HK-2 (cell line): ENCODE measurements at regions not wholly inside any gene's neighbourhood (a gene's known extent, or its start where the extent isn't known, plus 50 kb on each side); places are given as distances from the start of the nearest gene placed in this dataset.
"Not testable (repeated sequence)": the region's sequence is repeated elsewhere in the genome, so short reads cannot be mapped to it uniquely, and the experiment has no call there.

Experiments used
- DNase-seq: peaks from one replicate; pipeline ENCODE4 v3.0.0-alpha.2; 2018; ENCODE audit not compliant: unreplicated experiment

GRCh38 chr17:5952518-5952917 is 117.7 kb upstream of the WSCD1 start:
- DNase-seq: no peak

- DNase-seq: no peak
Measured at GRCh38 chr17:5955764-5956163, 114.4 kb upstream of the WSCD1 start.

GRCh38 chr17:5958850-5959249 is 111.3 kb upstream of the WSCD1 start:
- DNase-seq: no peak

- no peak for DNase-seq
Measured at GRCh38 chr17:5962371-5962770, 107.8 kb upstream of the WSCD1 start.

GRCh38 chr17:5971969-5972368 is 98.2 kb upstream of the WSCD1 start:
- no peak for DNase-seq

- no peak for DNase-seq
Measured at GRCh38 chr17:5973410-5973809, 96.8 kb upstream of the WSCD1 start.

- no peak for DNase-seq
Measured at GRCh38 chr17:5975661-5976060, 94.5 kb upstream of the WSCD1 start.

GRCh38 chr17:5976251-5976650 is 93.9 kb upstream of the WSCD1 start:
- DNase-seq: no peak

- DNase-seq: no peak
Measured at GRCh38 chr17:5978496-5978895, 91.7 kb upstream of the WSCD1 start.

GRCh38 chr17:5980941-5981340 is 89.2 kb upstream of the WSCD1 start:
- DNase-seq: no peak

- DNase-seq: no peak
Measured at GRCh38 chr17:5986644-5987043, 83.5 kb upstream of the WSCD1 start.

GRCh38 chr17:6000426-6000825 is 69.8 kb upstream of the WSCD1 start:
- DNase-seq: no peak

GRCh38 chr17:6003221-6003620 is 67.0 kb upstream of the WSCD1 start:
- not testable (repeated sequence) for DNase-seq

GRCh38 chr17:6005939-6006338 is 64.2 kb upstream of the WSCD1 start:
- no peak for DNase-seq

- DNase-seq: no peak
Measured at GRCh38 chr17:6011206-6011605, 59.0 kb upstream of the WSCD1 start.

GRCh38 chr17:6018788-6019187 is 51.4 kb upstream of the WSCD1 start:
- no peak for DNase-seq

- DNase-seq: no peak
Measured at GRCh38 chr17:6019959-6020358, 50.2 kb upstream of the WSCD1 start.

- no peak for DNase-seq
Measured at GRCh38 chr17:6020376-6021010, 49.7 kb upstream of the WSCD1 start.
